ENCODE measurements at regions not wholly inside any gene's neighbourhood (a gene's known extent, or its start where the extent isn't known, plus 50 kb on each side); places are given as distances from the start of the nearest gene placed in this dataset.

- TF ChIP-seq CTCF (IDR thresholded peaks at IDR 0.05; ENCODE audit: low read depth, low read length, missing control alignments) = no peak
Measured at GRCh38 chr13:81596224-81596753, 1255.4 kb upstream of the SPRY2 start.

GRCh38 chr13:81591528-81592220 lies 1250.7 kb upstream of the SPRY2 start:
- no peak for DNase-seq (ENCODE audit: extremely low read depth, low read depth)
- no peak for TF ChIP-seq CTCF (IDR thresholded peaks at IDR 0.05; ENCODE audit: low read depth, low read length, missing control alignments)
- H3K4me3 ChIP-seq (replicated peaks; ENCODE audit: low read depth, low read length) = no peak overlapping the region

More at GRCh38 chr13:81596224-81596753, 1255.4 kb upstream of the SPRY2 start:
- H3K4me3 ChIP-seq (replicated peaks; ENCODE audit: low read depth, low read length) = no peak overlapping the region
- no peak for DNase-seq (ENCODE audit: extremely low read depth, low read depth)

GRCh38 chr13:81582381-81582780 lies 1241.5 kb upstream of the SPRY2 start:
- H3K4me3 ChIP-seq (replicated peaks; ENCODE audit: low read depth, low read length) = no peak overlapping the region
- no peak for DNase-seq (ENCODE audit: extremely low read depth, low read depth)
- no peak for TF ChIP-seq CTCF (IDR thresholded peaks at IDR 0.05; ENCODE audit: low read depth, low read length, missing control alignments)

- no peak overlapping the region for H3K4me3 ChIP-seq (replicated peaks; ENCODE audit: low read depth, low read length)
- TF ChIP-seq CTCF (IDR thresholded peaks at IDR 0.05; ENCODE audit: low read depth, low read length, missing control alignments) = no peak
- DNase-seq (ENCODE audit: extremely low read depth, low read depth) = no peak
Measured at GRCh38 chr13:81577601-81578195, 1236.8 kb upstream of the SPRY2 start.

- H3K4me3 ChIP-seq (replicated peaks; ENCODE audit: low read depth, low read length) = no peak overlapping the region
- no peak for DNase-seq (ENCODE audit: extremely low read depth, low read depth)
- no peak for TF ChIP-seq CTCF (IDR thresholded peaks at IDR 0.05; ENCODE audit: low read depth, low read length, missing control alignments)
Measured at GRCh38 chr13:81568824-81569223, 1227.9 kb upstream of the SPRY2 start.

GRCh38 chr13:81565849-81566248 lies 1224.9 kb upstream of the SPRY2 start:
- no peak overlapping the region for H3K4me3 ChIP-seq (replicated peaks; ENCODE audit: low read depth, low read length)
- no peak for TF ChIP-seq CTCF (IDR thresholded peaks at IDR 0.05; ENCODE audit: low read depth, low read length, missing control alignments)
- DNase-seq (ENCODE audit: extremely low read depth, low read depth) = no peak
